IPS-18c (cell line): ENCODE measurements at regions not wholly inside any gene's neighbourhood (a gene's known extent, or its start where the extent isn't known, plus 50 kb on each side); places are given as distances from the start of the nearest gene placed in this dataset.

Experiments
- H3K4me3 ChIP-seq: 2 replicates; pipeline ENCODE4 v1.7.0; 2013; ENCODE audit warnings: low read depth, mild to moderate bottlenecking, low read length, moderate library complexity; ENCODE audit not compliant: insufficient read depth
- H3K9me3 ChIP-seq: one replicate; pipeline ENCODE4 v1.6.1; 2013; ENCODE audit warnings: mild to moderate bottlenecking, low read length, moderate library complexity; ENCODE audit not compliant: control insufficient read depth, insufficient read depth

GRCh38 chr12:115504306-115505290 lies 772.9 kb downstream of the MED13L start:
- H3K9me3 ChIP-seq: no peaks in the 10 kb centered on the region
- H3K4me3 ChIP-seq: no peak overlapping the region

- Histone ChIP-seq H3K9me3 (no peaks in the 10 kb centered on the region), H3K4me3 (no peak overlapping the region)
These were observed 776.6 kb downstream of the MED13L start for GRCh38 chr12:115500872-115501271.

- H3K4me3 ChIP-seq: no peak overlapping the region
These were observed 782.2 kb downstream of the MED13L start for GRCh38 chr12:115495300-115495699.

GRCh38 chr12:115492553-115492952 lies 784.9 kb downstream of the MED13L start:
- H3K4me3 ChIP-seq: no peak overlapping the region
- no peaks in the 10 kb centered on the region for H3K9me3 ChIP-seq

More at GRCh38 chr12:115495300-115495699, 782.2 kb downstream of the MED13L start:
- H3K9me3 ChIP-seq: no peaks in the 10 kb centered on the region

- H3K4me3 ChIP-seq: no peak overlapping the region
- no peaks in the 10 kb centered on the region for H3K9me3 ChIP-seq
These were observed 785.8 kb downstream of the MED13L start for GRCh38 chr12:115491511-115492250.

GRCh38 chr12:115489253-115489652 lies 788.2 kb downstream of the MED13L start:
- H3K9me3 ChIP-seq: no peaks in the 10 kb centered on the region
- H3K4me3 ChIP-seq: no peak overlapping the region

GRCh38 chr12:115485967-115486366 lies 791.5 kb downstream of the MED13L start:
- Histone ChIP-seq H3K4me3 (no peak overlapping the region), H3K9me3 (no peaks in the 10 kb centered on the region)

GRCh38 chr12:115485503-115485902 lies 792.0 kb downstream of the MED13L start:
- Histone ChIP-seq H3K4me3 (no peak overlapping the region), H3K9me3 (no peaks in the 10 kb centered on the region)

- Histone ChIP-seq H3K4me3 (no peak overlapping the region), H3K9me3 (no peaks in the 10 kb centered on the region)
These were observed 794.5 kb downstream of the MED13L start for GRCh38 chr12:115482943-115483342.

- H3K9me3 ChIP-seq: no peaks in the 10 kb centered on the region
- no peak overlapping the region for H3K4me3 ChIP-seq
These were observed 796.4 kb downstream of the MED13L start for GRCh38 chr12:115481141-115481540.

- Histone ChIP-seq H3K4me3 (no peak overlapping the region), H3K9me3 (no peaks in the 10 kb centered on the region)
These were observed 794.5 kb upstream of the TBX3 start for GRCh38 chr12:115478505-115478904.

GRCh38 chr12:115474539-115475353 lies 790.8 kb upstream of the TBX3 start:
- no peaks in the 10 kb centered on the region for H3K9me3 ChIP-seq
- H3K4me3 ChIP-seq: no peak overlapping the region

GRCh38 chr12:115473257-115473956 lies 789.4 kb upstream of the TBX3 start:
- Histone ChIP-seq H3K4me3 (no peak overlapping the region), H3K9me3 (no peaks in the 10 kb centered on the region)

GRCh38 chr12:115472852-115473251 lies 788.9 kb upstream of the TBX3 start:
- Histone ChIP-seq H3K9me3 (no peaks in the 10 kb centered on the region), H3K4me3 (no peak overlapping the region)

GRCh38 chr12:115470977-115471376 lies 787.0 kb upstream of the TBX3 start:
- no peak overlapping the region for H3K4me3 ChIP-seq
- no peaks in the 10 kb centered on the region for H3K9me3 ChIP-seq

- Histone ChIP-seq H3K4me3 (no peak overlapping the region), H3K9me3 (no peaks in the 10 kb centered on the region)
These were observed 786.6 kb upstream of the TBX3 start for GRCh38 chr12:115470526-115470925.

GRCh38 chr12:115468087-115468510 lies 784.1 kb upstream of the TBX3 start:
- no peak overlapping the region for H3K4me3 ChIP-seq

More at GRCh38 chr12:115468087-115468510, 784.1 kb upstream of the TBX3 start:
- no peaks in the 10 kb centered on the region for H3K9me3 ChIP-seq
